Ovary (tissue), 3 donors: ENCODE measurements at regions not wholly inside any gene's neighbourhood (a gene's known extent, or its start where the extent isn't known, plus 50 kb on each side); places are given as distances from the start of the nearest gene placed in this dataset.

Experiments used
- POLR2A ChIP-seq: fragments of 450-650 bp; IDR thresholded peaks from one replicate; pipeline ENCODE4 v1.6.1; 2017; ENCODE audit warnings: antibody characterized with exemption, mild to moderate bottlenecking, moderate library complexity
- TF ChIP-seq, protein P1 (sequence below), 3 donors: fragments of 450-650 bp in 2 of 3; fragments of 200-600 bp in 1 of 3; IDR thresholded peaks; one replicate each; pipeline versions ENCODE4 v1.5.1 to v1.8.0; 2016 to 2022; ENCODE audit warnings: antibody characterized with exemption in 3 of 3, mild to moderate bottlenecking in 1 of 3
- donor health status: DM: no; HTN: no; CAD: no.

DNA sequence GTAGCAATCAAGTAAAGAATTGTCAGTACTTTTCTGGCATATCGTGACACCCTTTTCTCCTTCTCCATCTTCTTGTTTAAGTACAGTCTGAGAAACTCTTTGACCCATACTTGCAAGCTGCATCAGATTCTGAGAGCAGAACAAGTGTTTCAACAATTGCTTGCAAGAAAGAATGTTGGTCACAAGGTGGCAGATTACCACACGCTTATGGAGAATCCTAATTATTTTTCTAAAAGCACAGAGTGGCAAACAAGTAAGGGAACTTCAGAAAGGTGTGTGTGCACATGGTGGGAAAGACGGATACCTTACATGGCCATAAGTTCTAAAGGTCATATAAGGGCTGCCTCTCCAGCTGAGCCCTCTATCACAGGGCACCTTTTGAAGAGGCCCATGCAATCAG lies 136.4 kb upstream of the FGF13 start:
- TF ChIP-seq, protein P1, sequence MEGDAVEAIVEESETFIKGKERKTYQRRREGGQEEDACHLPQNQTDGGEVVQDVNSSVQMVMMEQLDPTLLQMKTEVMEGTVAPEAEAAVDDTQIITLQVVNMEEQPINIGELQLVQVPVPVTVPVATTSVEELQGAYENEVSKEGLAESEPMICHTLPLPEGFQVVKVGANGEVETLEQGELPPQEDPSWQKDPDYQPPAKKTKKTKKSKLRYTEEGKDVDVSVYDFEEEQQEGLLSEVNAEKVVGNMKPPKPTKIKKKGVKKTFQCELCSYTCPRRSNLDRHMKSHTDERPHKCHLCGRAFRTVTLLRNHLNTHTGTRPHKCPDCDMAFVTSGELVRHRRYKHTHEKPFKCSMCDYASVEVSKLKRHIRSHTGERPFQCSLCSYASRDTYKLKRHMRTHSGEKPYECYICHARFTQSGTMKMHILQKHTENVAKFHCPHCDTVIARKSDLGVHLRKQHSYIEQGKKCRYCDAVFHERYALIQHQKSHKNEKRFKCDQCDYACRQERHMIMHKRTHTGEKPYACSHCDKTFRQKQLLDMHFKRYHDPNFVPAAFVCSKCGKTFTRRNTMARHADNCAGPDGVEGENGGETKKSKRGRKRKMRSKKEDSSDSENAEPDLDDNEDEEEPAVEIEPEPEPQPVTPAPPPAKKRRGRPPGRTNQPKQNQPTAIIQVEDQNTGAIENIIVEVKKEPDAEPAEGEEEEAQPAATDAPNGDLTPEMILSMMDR (IDR thresholded peaks at IDR 0.05): no peak
- TF ChIP-seq POLR2A: no peak
